Kidney epithelial cell (primary cell): ENCODE measurements at regions not wholly inside any gene's neighbourhood (a gene's known extent, or its start where the extent isn't known, plus 50 kb on each side); places are given as distances from the start of the nearest gene placed in this dataset.

Experiments used
- DNase-seq: peaks from one replicate; pipeline ENCODE4 v3.0.0-alpha.2; 2010; ENCODE audit warnings: low read depth
- H3K27me3 ChIP-seq: 2 replicates; pipeline ENCODE4 v1.6.0; 2011; ENCODE audit warnings: low read length; ENCODE audit not compliant: control insufficient read depth, insufficient read depth
- H3K36me3 ChIP-seq: 2 replicates; pipeline ENCODE4 v1.5.1; 2011; ENCODE audit warnings: low read length; ENCODE audit not compliant: control insufficient read depth, insufficient read depth
- H3K4me3 ChIP-seq: 2 replicates; pipeline ENCODE4 v1.5.1; 2011; ENCODE audit warnings: low read depth, mild to moderate bottlenecking, control low read depth, low read length
- CTCF ChIP-seq: IDR thresholded peaks from 2 replicates; pipeline ENCODE4 v1.5.1; 2011; ENCODE audit warnings: mild to moderate bottlenecking, moderate library complexity, low read length, control low read depth, inconsistent platforms; ENCODE audit not compliant: insufficient read depth, poor library complexity, severe bottlenecking

DNA sequence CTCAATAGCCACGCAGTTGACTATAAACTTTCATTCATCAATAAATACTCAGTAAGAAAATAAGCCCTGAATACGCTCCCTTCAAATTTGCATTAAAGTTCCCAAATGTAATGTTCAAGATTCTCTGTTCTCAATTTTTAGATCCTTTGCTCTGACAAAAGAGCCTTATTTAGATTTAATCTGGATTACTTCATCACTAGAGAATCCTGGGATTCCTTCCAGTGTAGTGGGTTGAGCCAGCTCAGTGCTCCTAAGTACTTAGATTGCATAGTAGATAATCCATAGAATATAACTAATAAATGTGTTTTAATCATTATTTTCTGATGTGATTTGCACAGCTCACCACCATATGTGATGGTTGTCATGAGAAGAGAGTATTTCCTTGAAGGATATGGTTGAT is 1286.2 kb downstream of the SUCLG1 start:
- Histone ChIP-seq H3K4me3 (no peak overlapping the region), H3K27me3 (no peaks in the 10 kb centered on the region), H3K36me3 (no peaks in the 10 kb centered on the region)
- DNase-seq = no peak
- no peak for TF ChIP-seq CTCF

DNA sequence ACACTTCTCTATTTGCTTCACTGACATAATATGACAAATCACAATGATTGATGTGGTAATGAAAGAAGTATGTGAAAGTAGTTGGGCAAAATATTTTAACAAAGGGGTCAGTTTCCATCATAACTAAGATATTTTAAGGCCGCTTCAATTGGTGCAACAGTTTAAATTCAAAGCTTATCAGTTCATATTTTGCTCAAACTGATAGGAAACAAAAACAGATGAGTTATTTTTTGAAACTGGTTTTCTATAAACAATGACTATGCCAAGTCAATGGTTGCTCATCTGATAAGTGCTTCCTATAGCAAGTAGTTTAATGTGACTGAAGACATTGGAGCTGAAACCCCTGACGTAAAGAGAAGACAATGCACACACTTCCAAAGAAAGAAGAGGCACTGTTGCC is 1290.7 kb downstream of the SUCLG1 start:
- Histone ChIP-seq H3K4me3 (no peak overlapping the region), H3K27me3 (no peaks in the 10 kb centered on the region), H3K36me3 (no peaks in the 10 kb centered on the region)
- TF ChIP-seq CTCF = no peak
- DNase-seq = no peak

GRCh38 chr2:83162421-83162820 is 1296.7 kb downstream of the SUCLG1 start:
- H3K4me3 ChIP-seq = no peak overlapping the region
- no peaks in the 10 kb centered on the region for H3K36me3 ChIP-seq
- no peak for DNase-seq
- no peak for TF ChIP-seq CTCF
- H3K27me3 ChIP-seq = no peaks in the 10 kb centered on the region

GRCh38 chr2:83160571-83160970 is 1298.5 kb downstream of the SUCLG1 start:
- DNase-seq = no peak
- no peak overlapping the region for H3K4me3 ChIP-seq
- no peaks in the 10 kb centered on the region for H3K27me3 ChIP-seq
- H3K36me3 ChIP-seq = no peaks in the 10 kb centered on the region
- no peak for TF ChIP-seq CTCF

GRCh38 chr2:83155826-83156225 is 1303.3 kb downstream of the SUCLG1 start:
- H3K4me3 ChIP-seq = no peak overlapping the region
- no peaks in the 10 kb centered on the region for H3K36me3 ChIP-seq
- DNase-seq = no peak
- no peak for TF ChIP-seq CTCF
- no peaks in the 10 kb centered on the region for H3K27me3 ChIP-seq

GRCh38 chr2:83143946-83144345 is 1315.1 kb downstream of the SUCLG1 start:
- Histone ChIP-seq H3K27me3 (no peaks in the 10 kb centered on the region), H3K36me3 (no peaks in the 10 kb centered on the region), H3K4me3 (no peak overlapping the region)
- peak; percentile 9 for DNase-seq
- no peak for TF ChIP-seq CTCF
